NAMALWA (cell line): ENCODE measurements at regions not wholly inside any gene's neighbourhood (a gene's known extent, or its start where the extent isn't known, plus 50 kb on each side); places are given as distances from the start of the nearest gene placed in this dataset.
A peak's percentile ranks its signal among the peaks of the same experiment; 100 is the strongest.
"Not testable (repeated sequence)": the region's sequence is repeated elsewhere in the genome, so short reads cannot be mapped to it uniquely, and the experiment has no call there.

Experiments used
- DNase-seq: peaks from one replicate; pipeline ENCODE4 v3.0.0-alpha.2; 2015; ENCODE audit warnings: low spot score

DNA sequence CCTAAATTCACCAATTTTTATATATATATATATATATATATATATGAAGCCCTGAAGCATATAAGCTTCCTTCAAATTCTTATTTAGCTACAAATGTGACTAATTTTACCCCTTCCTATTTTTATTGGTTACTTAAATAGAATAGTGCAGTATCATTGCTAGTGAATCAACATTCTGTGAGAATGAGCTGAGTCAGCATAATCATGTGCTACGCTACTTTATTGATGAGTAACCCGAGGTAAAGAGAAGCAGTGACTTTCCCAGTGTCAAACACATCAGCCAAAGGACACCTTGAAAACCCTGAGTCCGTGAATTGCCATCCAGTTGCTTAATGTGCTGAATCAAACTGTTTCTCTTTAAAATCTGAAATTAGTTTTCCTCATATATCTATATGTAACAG lies 546.2 kb downstream of the DMRTA1 start:
- no peak for DNase-seq

DNA sequence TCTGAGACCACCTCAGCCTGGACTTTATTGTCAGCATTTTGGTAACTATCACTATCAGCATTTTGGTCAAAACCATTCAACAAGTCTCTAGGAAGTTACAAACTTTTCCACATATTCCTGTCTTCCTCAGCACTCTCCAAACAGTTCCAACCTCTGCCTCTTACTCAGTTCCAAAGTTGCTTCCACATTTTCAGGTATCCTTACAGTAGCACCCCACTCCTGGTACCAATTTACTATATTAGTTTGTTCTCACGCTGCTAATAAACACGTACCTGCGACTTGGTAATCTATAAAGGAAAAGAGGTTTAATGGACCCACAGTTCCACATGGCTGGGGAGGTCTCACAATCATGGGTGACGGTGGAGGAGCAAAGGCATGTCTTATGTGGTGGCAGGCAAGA lies 551.3 kb downstream of the DMRTA1 start:
- no peak for DNase-seq

DNA sequence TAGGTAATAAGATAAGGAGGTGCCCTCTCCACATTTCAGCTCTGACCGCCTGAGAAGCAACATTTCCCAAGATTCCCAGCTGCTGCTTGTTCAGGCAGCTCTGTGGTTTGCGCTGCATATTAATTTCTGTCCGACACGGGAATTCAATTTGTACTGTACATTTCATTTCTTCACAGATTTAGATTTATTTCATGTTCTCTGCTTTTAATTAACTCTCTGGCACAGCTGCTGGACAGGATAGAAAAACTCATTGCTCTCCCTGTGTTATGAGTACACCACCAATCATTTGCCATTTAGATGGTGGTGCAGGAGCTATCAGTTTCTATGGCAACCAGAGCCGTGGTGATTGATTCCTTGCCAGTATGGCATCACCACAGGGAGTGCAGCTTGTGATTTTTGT lies 558.5 kb downstream of the DMRTA1 start:
- no peak for DNase-seq

DNA sequence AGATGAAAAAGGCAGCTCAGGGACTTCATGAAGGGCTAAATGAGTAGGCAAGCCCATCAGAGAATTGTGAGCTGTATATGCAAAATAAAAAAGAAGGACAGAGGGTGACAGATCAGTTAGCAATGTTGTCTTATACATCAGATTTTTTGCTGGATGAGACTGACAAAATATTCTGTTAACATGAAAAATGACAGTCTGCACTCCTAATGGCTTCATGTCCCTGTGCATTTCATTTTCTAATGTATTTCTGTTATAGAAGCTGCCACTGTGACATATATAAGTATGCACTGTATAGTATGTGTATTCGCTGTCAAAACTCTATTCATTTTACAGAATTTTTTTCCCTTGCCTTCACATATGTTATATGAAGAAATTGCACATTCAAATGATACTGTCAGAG lies 559.5 kb downstream of the DMRTA1 start:
- DNase-seq = no peak

DNA sequence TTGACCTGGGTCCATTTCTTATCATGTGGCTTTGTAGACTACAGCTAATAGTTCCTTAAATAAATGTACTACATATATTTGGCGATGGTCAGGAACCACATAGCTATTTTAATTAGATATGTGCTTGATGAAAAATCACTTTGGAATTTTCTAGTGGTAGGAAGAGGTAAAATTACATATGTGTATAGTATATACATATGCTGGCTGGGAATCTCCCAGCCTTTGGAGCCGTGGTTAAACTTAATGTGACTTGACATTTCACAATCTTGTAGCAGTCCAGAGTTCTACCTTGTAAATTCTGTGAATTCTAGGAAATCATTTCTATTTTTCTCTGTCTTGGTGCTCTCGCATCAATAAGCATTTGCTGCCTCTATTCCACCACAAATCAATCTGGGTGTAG lies 565.0 kb downstream of the DMRTA1 start:
- no peak for DNase-seq

DNA sequence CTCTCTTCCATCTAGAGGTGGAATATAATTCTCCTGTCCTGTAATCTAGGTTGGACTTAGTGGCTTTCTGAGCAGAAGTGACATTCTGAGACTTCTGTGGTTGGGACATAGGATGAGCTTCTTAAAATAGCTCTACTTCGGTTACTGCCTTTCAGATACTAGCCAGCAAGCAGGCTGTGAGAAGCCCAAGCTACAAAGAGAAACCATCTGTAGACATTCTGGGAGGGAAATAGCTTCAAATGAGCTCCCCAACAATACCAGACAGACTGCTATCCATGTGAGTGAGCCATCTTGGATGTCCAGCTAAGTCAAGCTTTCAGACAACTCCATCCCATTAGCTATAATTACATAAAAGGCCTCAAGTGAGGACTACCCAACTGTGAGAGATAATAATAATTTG lies 568.9 kb downstream of the DMRTA1 start:
- DNase-seq = no peak

DNA sequence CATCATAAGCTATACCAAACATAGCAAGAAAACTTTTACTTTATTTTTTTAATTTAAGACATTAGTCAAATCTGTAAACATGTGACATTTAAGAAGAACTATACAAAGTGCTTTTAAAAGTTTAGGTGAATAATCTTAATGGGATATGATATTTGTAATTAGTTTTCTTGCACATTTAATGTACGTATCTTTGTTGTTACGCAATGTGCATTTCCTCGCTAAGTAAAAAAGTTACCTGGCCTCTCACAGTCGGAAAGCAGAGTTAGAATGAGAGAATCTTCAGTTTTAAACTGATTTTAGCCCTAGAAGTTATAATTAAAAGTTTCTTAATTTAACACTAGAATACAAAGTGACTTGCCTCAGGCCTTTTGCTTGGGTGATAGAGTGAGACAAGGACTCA lies 589.8 kb downstream of the DMRTA1 start:
- DNase-seq = no peak

DNA sequence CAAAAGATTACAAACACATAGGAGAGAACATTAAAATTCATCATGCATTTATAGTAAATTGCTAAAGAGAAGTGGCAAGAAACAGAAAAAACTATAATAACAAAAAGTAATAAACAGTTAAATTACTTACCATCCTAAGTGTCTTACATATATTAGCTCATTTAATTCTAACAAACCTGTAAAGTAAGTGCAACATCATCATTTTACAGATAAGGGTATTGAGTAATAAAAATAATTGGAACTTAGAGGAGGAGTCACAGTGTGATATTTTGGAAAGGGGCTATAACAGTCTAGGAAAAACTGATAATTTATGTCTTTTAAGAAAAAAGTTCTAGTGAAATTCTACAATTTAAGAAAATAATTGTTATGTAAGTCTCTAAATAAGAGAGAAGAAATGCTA lies 592.8 kb downstream of the DMRTA1 start:
- no peak for DNase-seq

DNA sequence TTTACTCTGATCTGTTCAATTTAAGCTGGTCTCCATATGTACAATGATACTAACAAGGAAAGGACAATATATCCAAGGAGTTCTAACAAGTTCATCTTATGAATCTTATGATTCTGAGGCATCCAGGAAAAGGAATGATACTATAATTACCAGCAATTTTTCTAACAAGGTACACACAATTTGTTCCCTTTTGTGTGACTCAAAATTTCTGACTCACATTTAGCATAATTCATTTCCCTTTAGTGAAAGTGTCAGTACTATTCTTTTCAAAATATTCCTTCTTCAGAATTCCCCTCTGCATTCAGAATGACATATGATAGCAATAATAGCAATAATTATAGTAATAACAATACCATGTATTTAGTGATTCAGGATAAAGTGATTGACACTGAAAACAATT lies 594.8 kb downstream of the DMRTA1 start:
- DNase-seq = no peak

DNA sequence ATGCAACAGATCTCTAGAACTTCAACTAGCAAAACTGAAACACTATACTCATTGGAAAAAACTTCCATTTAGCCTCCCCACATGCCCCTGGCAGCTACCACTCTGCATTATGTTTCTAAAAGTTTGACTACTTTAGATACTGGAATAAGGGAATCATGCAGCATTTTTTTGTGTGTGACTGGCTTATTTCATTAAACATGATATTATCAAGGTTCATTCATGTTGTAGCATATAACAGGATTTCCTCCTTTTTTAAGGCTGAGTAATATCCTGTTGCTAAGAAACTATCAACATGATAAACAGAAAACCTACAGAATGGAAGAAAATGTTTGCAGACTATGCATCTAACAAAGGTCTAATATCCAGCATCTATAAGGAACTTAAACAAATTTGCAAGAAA lies 597.9 kb downstream of the DMRTA1 start:
- no peak for DNase-seq

DNA sequence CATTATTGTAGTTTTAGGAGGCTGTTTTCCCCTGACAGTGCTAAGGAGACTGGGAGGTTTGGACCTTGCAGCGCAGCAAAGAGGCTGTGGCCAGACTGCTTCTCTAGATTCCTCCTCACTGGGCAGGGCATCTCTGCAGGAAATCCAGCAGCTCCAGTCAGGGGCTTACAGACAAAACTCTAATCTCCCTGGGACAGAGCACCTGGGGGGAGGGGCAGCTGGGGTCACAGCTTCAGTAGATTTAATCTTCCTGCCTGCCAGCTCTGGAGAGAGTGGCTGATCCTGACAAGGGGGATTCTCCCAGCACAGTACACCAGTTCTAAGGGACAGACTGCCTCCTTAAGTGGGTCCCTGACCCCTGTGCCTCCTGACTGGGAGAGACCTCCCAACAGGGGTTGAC lies 599.4 kb downstream of the DMRTA1 start:
- not testable (repeated sequence) for DNase-seq

DNA sequence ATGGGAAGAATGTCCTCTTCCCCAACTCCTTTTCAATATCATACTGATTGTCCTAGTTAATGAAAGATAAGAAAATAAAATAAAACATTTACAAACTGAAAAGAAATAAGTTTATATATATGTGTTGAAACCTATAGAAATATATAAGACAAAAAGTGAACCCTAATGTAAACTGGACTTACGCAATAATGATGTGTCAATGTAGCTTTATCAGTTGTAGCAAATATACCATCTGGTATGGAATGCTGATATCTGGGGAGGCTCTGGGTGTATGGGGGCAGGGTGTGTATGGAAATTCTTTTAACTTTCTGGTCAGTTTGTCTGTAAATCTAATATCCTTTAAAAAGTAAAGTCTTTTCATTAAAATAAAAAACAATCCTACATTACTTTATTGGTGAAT lies 603.9 kb downstream of the DMRTA1 start:
- no peak for DNase-seq

DNA sequence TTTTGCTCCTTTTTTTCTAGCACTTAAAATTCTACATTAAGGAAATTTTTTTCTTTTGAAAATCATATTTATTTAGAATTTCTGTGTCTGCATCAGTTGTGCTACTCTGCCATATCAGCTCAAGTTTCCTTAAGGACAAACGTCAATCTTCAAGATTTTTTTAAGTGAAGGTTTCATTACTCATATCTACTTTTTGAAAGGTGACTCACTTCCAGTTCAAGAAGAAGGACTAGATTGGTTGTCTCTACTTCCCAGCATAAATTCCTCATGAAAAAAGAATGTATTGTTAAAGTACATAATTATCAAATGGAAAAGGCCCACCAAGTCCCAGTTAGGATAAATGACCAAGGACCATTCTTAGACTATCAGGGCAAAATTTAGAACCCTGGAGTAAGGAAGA lies 626.5 kb downstream of the DMRTA1 start:
- DNase-seq = no peak

DNA sequence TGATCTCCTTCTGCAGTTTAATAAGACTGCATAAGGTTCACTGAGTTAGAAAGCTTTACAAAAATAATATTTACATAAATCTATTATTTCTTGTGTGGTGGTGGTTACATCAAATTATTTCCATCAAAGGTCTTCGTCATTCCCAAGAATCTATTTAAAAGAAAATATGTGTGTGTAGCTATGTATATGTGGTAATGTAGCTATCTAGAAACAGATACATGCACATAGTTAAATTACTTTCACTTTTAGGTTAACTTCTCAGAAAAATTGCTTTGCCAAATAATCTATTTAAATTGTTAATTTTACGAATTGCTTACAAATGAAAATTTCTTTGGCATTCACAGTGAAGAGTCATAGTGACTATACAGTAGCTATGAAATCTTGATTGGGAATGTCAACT lies 633.2 kb downstream of the DMRTA1 start:
- DNase-seq = no peak

DNA sequence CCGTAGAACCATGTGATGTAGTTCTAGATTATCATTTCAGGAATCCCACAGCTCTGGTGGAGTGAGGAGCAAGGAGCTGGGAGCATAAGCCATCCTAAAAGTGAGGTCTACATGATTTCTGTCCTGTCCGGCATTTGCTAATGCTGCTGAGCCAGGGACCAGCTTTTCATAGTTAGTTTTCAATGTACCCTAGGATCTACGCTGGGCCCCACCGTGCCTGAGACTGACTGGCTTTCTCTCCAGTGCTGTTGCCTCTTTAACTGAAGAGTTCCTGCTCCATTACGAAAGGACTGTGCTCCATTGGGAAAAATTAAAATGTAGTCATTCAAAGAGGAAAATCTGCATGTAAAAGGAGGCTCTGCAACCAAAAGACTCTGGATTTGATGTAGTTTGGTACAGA lies 634.8 kb downstream of the DMRTA1 start:
- no peak for DNase-seq

DNA sequence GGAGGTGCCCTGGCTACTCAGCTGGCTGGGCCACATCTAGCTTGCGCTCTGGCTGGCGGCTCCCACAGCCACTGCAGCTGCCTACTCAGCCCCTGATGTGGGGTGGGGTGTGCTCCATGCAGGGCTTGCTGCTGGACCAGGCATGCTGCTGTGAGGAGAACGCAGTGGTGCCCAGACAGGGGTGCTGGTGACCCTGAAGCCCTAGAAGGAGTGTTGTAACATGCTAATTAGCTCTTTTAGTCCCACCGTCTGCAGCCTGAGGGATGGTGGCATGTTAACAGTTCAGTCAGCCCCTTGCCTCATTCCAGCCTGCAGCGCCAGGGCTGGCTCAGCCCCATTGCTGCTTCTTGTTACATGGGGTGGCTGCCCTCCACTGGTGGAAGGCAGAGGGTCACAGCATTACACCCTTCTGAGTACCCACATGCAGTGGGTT lies 642.3 kb downstream of the DMRTA1 start:
- no peak for DNase-seq

DNA sequence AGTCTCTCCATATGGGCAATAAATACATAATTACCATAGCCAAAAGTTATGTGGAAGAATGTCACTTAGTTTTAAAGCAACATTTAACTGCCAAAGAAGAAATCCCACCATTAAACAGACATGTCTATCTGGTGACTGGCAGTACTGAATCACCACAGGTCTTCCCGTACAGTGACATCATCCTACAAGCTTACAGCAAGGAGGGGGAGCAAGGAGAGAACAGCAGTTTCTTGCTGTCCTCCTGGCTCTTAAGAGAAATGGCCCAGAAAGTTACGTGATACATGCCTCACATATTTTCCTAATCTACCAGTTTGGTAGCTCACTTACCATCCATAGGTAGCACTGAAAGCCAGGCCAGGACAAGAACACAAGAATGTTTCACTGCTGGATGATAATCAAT lies 671.0 kb downstream of the DMRTA1 start:
- DNase-seq = no peak

DNA sequence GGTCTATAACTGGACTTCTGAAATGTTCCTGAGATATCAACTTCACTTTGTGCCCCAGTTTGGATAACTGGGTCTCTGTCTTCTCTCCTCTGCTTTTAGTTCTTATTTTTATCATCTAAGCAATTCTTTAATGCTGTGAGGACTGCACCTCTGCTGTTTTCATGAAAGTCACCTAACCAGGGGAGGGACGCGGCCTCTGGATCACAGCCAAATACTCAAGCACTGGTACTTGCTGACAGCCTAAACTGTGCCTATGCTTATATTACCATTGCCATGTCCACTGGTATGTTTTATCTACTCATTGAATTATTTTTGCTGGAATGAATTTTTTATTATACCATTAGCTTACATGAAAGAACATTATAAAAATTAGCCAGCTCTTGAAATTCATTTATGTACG lies 674.0 kb downstream of the DMRTA1 start:
- no peak for DNase-seq

DNA sequence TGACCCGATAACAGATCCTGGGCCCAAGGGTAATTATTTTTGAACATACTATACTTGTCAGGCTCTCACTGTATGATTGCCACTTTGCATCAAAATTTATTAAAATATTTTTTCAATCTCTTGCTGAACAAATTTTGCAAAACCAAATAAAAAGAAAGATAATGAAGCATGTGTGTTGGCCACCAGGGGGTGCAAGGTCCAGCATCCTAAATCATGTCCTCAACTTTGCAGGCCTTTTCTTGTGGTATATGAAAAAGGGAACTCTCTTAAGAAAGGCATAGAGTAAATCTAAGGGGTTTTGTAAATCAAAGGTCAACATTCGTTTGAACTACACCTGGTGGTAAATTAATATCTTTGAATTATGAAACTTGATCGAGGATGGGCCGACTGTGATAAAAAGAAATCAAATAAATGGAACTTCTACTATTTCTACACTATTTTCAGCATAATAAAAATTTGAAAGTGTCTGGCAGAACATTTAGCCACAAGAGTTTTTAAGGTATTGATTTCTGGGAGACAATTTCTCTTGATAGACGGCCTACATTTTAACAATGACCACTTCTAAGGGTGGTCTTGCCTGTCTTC lies 676.5 kb downstream of the DMRTA1 start:
- peak; percentile 61 for DNase-seq

DNA sequence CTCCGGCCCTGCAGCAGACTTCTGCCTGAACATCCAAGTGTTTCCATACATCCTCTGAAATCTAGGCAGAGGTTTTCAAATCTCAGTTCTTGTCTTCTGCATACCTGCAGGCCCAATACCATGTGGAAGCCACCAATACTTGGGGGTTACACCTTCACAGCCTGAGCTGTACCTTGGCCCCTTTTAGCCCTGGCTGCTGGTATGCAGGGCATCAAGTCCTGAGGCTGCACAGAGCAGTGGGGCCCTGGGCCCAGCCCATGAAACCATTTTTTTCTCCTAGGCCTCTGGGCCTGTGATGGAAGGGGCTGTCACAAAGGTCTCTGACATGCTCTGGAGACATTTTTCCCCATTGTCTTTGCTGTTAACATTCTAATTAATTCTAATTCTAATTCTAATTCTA lies 680.6 kb downstream of the ELAVL2 start:
- DNase-seq = no peak

DNA sequence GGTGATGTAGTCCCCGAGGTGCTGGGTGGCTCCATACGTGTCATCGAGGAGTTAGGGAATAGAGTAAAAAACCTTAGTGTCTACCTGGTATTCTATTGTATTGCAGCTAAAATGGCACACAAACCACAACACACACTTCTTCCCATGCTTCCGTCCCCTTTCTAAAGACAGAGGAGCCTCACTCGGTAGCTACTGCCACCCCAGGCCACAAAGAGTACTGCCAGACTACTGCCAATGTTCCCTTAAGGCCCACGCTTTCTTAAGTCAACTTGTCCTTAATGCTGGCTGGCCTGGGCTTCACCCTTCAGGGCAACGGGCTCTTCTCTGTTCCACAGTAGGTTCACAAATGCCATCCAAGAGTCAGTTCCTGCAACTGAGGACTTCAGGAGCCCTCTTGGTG lies 673.0 kb downstream of the ELAVL2 start:
- peak; percentile 17 for DNase-seq

DNA sequence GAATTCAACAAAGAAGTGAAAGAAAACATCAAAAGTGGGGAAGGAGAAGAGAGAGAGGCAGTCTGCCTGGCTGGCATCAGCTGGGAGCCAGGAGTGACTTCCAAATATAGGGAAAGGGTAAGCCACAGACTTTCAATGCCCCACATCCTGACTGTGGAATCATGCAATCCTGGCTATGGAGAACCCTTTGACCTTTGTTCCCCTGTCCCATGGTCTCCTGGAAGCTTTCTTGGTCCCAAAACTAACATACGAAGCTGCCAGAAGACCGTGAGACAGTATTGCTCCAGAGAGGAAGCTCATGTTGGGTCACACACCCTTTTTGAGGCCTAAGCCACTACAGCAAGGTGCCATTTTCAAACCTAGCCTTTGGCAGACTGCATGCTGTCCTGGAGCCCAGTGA lies 665.5 kb downstream of the ELAVL2 start:
- DNase-seq = no peak

DNA sequence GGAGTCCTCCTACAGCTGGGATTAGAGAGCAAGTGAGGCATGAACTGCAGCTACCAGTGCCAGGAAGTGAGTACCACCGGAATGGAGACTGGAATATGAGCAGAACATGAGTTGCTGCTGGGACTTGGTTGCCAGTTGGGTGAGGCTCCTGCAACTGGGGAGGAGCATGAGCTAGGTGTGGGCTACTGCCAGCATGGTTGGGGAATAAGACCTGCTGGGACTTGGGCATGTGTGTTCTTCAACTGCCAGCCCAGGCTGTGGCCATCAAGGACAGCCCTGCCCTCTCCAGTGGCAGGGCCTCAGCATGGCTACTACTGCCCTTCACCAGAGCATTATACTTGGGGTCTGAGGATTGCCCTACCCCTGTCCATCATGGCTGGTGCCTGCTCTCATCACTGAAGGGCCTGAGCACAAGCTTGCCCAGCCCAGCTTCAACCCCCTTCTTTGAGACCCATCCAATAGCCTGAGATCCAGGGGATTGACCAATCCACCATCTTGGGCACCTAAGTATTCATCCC lies 665.0 kb downstream of the ELAVL2 start:
- DNase-seq = no peak

DNA sequence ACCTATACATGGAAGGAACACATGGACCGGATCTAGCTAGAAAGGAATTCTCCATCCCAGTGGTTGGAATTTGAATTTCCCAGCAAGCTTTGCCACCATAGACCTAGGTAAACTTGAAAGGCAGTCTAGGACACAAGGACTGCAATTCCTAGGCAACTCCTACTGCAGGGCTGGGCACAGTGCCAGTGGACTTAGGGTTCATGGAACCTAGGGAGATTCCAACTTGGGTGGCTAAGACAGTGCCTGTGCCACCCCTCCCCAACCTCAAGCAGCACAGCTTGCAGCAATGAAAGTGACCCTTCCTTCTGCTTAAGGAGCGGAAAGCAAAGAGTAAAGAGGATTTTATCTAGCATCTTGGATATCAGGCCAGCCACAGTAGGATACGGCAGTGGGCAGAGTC lies 663.3 kb downstream of the ELAVL2 start:
- DNase-seq = no peak

DNA sequence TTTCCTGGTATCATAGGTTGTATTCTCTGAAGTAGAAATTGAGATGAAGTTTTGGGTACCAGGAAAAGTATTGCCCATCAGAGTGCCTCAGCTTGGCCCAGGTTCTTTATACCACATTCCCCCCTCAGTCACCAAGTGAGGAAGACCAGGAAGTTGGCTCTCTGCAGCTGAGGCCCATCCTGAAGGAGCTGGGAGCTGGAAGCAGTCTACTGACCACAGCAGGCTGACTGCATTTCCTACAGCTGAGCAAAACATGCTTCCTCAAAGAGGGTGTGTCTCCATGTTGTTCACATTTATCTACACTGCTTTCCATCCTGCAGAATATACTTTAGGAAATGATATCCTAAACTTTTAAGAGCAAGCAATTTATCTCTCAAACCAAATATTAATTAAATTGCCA lies 654.6 kb downstream of the ELAVL2 start:
- DNase-seq = no peak
